ENCODE measurements at regions not wholly inside any gene's neighbourhood (a gene's known extent, or its start where the extent isn't known, plus 50 kb on each side); places are given as distances from the start of the nearest gene placed in this dataset.

DNA sequence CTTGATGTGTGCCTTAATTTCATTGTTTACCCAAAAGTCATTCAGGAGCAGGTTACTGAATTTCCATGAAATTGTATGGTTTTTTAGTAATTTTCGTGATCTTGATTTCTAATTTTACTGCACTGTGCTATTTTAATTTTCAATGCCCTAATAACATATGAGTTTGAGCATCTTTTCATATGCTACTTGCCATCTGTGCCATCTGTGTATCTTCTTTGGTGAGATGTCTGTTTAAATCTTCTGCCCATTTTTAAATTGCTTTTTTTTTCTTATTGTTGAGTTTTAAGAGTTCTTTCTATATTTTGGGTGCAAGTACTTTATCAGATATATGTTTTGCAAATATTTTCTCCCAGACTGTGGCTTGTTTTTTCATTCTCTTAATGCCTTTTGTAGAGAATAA lies 165.9 kb downstream of the ST6GAL2 start:
- DNase-seq: no peak

DNA sequence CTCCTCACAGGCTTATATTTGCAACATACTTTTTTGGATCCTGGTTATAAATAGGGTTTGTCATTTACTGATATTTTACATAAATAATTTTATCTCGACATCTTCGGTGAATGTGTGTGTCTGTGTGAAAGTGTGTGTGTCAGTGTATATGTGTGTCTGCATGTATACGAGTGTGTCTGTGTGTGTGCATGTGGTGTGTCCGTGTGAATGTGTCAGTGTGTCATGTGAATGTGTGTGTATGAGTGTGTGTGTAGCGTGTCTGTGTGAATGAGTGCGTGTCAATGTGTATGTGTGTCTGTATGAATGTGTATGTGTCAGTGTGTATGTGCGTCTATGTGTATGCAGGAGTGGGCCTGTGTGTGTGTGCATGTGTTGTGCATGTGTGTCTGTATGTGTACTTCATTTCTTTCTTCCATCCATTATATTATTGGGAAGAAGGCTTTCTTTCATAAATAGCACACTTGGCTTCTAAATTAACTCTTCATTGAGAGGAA lies 161.6 kb downstream of the ST6GAL2 start:
- DNase-seq: no peak

DNA sequence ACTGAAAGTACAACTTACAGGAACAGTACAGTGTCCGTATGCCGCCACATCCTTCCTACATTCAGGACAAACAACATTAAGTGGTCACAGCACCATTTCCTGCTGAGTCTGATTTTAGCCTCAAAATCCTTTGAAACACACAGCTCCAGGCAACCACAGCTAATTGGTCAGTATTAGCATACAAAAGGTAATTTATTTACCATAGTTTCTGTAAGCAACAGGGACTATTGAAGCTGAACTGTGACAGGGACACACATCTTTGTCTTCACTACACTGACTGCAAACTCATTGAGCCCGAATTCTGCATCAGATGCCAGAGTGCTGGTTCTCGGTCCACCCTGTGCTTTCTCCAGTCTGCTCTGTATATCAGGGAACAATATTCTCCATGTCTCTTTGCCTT lies 151.8 kb downstream of the ST6GAL2 start:
- DNase-seq: no peak

GRCh38 chr2:106735807-106736206 lies 150.2 kb downstream of the ST6GAL2 start:
- DNase-seq: no peak

- DNase-seq: no peak
These were observed 149.7 kb downstream of the ST6GAL2 start for GRCh38 chr2:106736221-106736620.

- DNase-seq: no peak
These were observed 140.5 kb downstream of the ST6GAL2 start for GRCh38 chr2:106745468-106745867.

- no peak for DNase-seq
These were observed 136.1 kb downstream of the ST6GAL2 start for GRCh38 chr2:106749823-106750222.
